ENCODE measurements at regions not wholly inside any gene's neighbourhood (a gene's known extent, or its start where the extent isn't known, plus 50 kb on each side); places are given as distances from the start of the nearest gene placed in this dataset.

GRCh38 chr5:68749631-68750030 is 344.2 kb upstream of the SLC30A5 start:
- TF ChIP-seq CTCF (IDR thresholded peaks at IDR 0.05; ENCODE audit: low read depth, low read length) = no peak
- no peak overlapping the region for H3K4me3 ChIP-seq (ENCODE audit: low read depth, low read length)

GRCh38 chr5:68751661-68752060 is 342.2 kb upstream of the SLC30A5 start:
- TF ChIP-seq CTCF (IDR thresholded peaks at IDR 0.05; ENCODE audit: low read depth, low read length) = no peak
- no peak overlapping the region for H3K4me3 ChIP-seq (ENCODE audit: low read depth, low read length)

GRCh38 chr5:68754536-68754935 is 339.3 kb upstream of the SLC30A5 start:
- H3K4me3 ChIP-seq (ENCODE audit: low read depth, low read length) = no peak overlapping the region
- TF ChIP-seq CTCF (IDR thresholded peaks at IDR 0.05; ENCODE audit: low read depth, low read length) = no peak

GRCh38 chr5:68755293-68755692 is 338.5 kb upstream of the SLC30A5 start:
- no peak for TF ChIP-seq CTCF (IDR thresholded peaks at IDR 0.05; ENCODE audit: low read depth, low read length)
- no peak overlapping the region for H3K4me3 ChIP-seq (ENCODE audit: low read depth, low read length)

GRCh38 chr5:68757006-68757405 is 336.8 kb upstream of the SLC30A5 start:
- TF ChIP-seq CTCF (IDR thresholded peaks at IDR 0.05; ENCODE audit: low read depth, low read length) = no peak
- no peak overlapping the region for H3K4me3 ChIP-seq (ENCODE audit: low read depth, low read length)

GRCh38 chr5:68757626-68758212 is 336.1 kb upstream of the SLC30A5 start:
- TF ChIP-seq CTCF (IDR thresholded peaks at IDR 0.05; ENCODE audit: low read depth, low read length) = no peak
- H3K4me3 ChIP-seq (ENCODE audit: low read depth, low read length) = no peak overlapping the region

- no peak for TF ChIP-seq CTCF (IDR thresholded peaks at IDR 0.05; ENCODE audit: low read depth, low read length)
- no peak overlapping the region for H3K4me3 ChIP-seq (ENCODE audit: low read depth, low read length)
These were observed 334.2 kb upstream of the SLC30A5 start for GRCh38 chr5:68759593-68759992.
